Astrocyte (in vitro differentiated cells and primary cell): ENCODE measurements at regions not wholly inside any gene's neighbourhood (a gene's known extent, or its start where the extent isn't known, plus 50 kb on each side); places are given as distances from the start of the nearest gene placed in this dataset.

ENCODE experiments used
- CTCF ChIP-seq: IDR thresholded peaks from 2 replicates; pipeline ENCODE4 v1.5.1; 2011; ENCODE audit warnings: low read depth, mild to moderate bottlenecking, inconsistent platforms, low read length, moderate library complexity; ENCODE audit not compliant: insufficient read depth
- EZH2 ChIP-seq: IDR thresholded peaks from 2 replicates; pipeline ENCODE4 v1.6.1; 2012; ENCODE audit warnings: mild to moderate bottlenecking, low read length, inconsistent platforms; ENCODE audit not compliant: insufficient read depth

- no peak for TF ChIP-seq CTCF
- TF ChIP-seq EZH2 = no peak
Measured at GRCh38 chr1:219266524-219266923, 92.8 kb downstream of the LYPLAL1 start.
